AG09319 (cell line): ENCODE measurements at regions not wholly inside any gene's neighbourhood (a gene's known extent, or its start where the extent isn't known, plus 50 kb on each side); places are given as distances from the start of the nearest gene placed in this dataset.

Experiments
- DNase-seq: peaks from one replicate; pipeline ENCODE4 v3.0.0-alpha.2; 2010; ENCODE audit warnings: low read depth; ENCODE audit errors: extremely low read depth
- TF ChIP-seq, protein P1 (sequence below): IDR thresholded peaks from 2 replicates; pipeline ENCODE4 v1.5.1; 2011; ENCODE audit warnings: low read depth, mild to moderate bottlenecking, inconsistent platforms, low read length, moderate library complexity

- TF ChIP-seq, protein P1, sequence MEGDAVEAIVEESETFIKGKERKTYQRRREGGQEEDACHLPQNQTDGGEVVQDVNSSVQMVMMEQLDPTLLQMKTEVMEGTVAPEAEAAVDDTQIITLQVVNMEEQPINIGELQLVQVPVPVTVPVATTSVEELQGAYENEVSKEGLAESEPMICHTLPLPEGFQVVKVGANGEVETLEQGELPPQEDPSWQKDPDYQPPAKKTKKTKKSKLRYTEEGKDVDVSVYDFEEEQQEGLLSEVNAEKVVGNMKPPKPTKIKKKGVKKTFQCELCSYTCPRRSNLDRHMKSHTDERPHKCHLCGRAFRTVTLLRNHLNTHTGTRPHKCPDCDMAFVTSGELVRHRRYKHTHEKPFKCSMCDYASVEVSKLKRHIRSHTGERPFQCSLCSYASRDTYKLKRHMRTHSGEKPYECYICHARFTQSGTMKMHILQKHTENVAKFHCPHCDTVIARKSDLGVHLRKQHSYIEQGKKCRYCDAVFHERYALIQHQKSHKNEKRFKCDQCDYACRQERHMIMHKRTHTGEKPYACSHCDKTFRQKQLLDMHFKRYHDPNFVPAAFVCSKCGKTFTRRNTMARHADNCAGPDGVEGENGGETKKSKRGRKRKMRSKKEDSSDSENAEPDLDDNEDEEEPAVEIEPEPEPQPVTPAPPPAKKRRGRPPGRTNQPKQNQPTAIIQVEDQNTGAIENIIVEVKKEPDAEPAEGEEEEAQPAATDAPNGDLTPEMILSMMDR: no peak
- DNase-seq: no peak
Measured at GRCh38 chr2:207413376-207413907, 116.3 kb upstream of the CREB1 start.

DNA sequence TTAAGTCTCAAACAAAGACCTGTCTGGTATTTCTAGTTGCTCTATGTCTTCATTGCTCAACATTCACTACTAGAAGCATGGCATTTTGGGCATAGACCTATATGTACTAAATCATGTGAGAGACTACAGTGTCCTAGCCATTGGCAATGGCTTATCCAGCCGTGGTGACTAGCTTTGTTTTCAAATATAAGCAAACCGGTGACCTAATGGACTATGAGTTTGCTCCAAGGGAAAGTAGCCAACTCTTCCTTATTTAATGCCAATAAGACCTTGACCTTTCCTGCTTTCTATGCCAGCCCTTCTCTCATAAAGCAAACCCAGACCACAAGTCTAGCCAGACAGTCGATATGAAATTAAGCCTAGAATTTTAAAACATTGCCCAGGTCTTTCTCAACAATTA lies 113.7 kb upstream of the CREB1 start:
- TF ChIP-seq, protein P1: no peak
- no peak for DNase-seq

GRCh38 chr2:207416900-207417299 lies 112.9 kb upstream of the CREB1 start:
- no peak for DNase-seq
- TF ChIP-seq, protein P1: no peak

DNA sequence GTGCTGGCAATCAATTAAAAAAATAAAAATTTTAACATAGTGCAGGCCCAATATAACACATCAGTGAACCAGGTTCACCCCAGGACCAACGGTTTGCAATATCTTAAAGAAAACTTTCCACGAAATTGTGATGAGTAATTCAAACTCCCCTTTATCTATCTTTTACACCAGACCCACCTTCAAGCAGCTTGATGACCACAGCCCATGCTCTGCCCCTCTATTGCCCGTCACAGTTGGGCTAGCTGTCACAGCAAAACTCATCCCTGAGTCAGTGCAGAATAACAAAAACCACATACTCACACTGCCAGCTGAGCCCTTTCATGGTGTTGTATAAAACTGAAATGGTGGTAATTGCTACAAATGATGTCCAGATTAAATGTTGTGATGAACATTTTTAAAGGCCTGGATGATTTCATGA lies 112.5 kb upstream of the CREB1 start:
- TF ChIP-seq, protein P1: no peak
- no peak for DNase-seq

- TF ChIP-seq, protein P1: no peak
- DNase-seq: no peak
Measured at GRCh38 chr2:207418419-207418818, 111.3 kb upstream of the CREB1 start.

GRCh38 chr2:207419331-207419730 lies 110.4 kb upstream of the CREB1 start:
- TF ChIP-seq, protein P1: no peak

DNA sequence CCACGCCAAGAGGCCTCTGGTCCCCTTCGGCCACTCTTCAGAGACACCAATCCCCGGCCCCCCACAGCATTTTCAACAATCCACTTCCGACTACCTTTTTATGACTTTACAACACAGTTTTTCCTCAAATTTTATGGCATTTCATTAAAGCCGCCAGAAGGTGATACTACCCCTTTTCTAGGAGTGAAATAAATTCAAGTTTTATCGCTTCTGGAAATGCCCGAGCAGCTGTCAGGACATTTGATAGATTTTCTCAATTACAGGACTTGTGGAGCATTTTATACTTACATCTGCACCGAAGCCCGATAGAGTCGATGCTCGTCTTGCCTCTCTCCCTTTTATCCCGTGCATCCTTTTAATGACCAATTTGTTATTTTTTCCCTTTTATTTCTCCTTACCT lies 108.1 kb upstream of the CREB1 start:
- DNase-seq: no peak

More at GRCh38 chr2:207419331-207419730, 110.4 kb upstream of the CREB1 start:
- DNase-seq: no peak

More for the DNA sequence above, 108.1 kb upstream of the CREB1 start:
- TF ChIP-seq, protein P1: no peak
